ENCODE measurements at regions not wholly inside any gene's neighbourhood (a gene's known extent, or its start where the extent isn't known, plus 50 kb on each side); places are given as distances from the start of the nearest gene placed in this dataset.

GRCh38 chr1:217019475-217019874 is 296.2 kb upstream of the ESRRG start:
- H3K27ac Mint-ChIP-seq: no peak overlapping the region
- ChIA-PET CTCF (no interaction called here), POLR2A (no interaction called here)
- no peaks in the 10 kb centered on the region for H3K9me3 Mint-ChIP-seq
- H3K4me1 Mint-ChIP-seq: no peaks in the 10 kb centered on the region
- no peaks in the 10 kb centered on the region for H3K27me3 Mint-ChIP-seq
- H3K4me3 Mint-ChIP-seq: no peak overlapping the region
- DNase-seq: no peak
- H3K36me3 Mint-ChIP-seq (ENCODE audit: low read depth): no peaks in the 10 kb centered on the region

GRCh38 chr1:217018648-217019047 is 295.4 kb upstream of the ESRRG start:
- Mint-ChIP-seq H3K36me3 (ENCODE audit: low read depth) (no peaks in the 10 kb centered on the region), H3K9me3 (no peaks in the 10 kb centered on the region), H3K4me3 (no peak overlapping the region), H3K4me1 (no peaks in the 10 kb centered on the region), H3K27me3 (no peaks in the 10 kb centered on the region), H3K27ac (no peak overlapping the region)
- CTCF ChIA-PET: interaction anchor here (0.7 kb wide), 1 partner anchor 762 kb away, joined by 3 read pairs; no protein-coding TSS in a partner anchor
- DNase-seq: no peak
- POLR2A ChIA-PET: no interaction called here

- ChIA-PET CTCF (no interaction called here), POLR2A (no interaction called here)
- Mint-ChIP-seq H3K4me1 (no peaks in the 10 kb centered on the region), H3K4me3 (no peak overlapping the region), H3K27ac (no peak overlapping the region), H3K36me3 (ENCODE audit: low read depth) (no peaks in the 10 kb centered on the region), H3K27me3 (no peaks in the 10 kb centered on the region), H3K9me3 (no peaks in the 10 kb centered on the region)
- no peak for DNase-seq
Observed at GRCh38 chr1:217017165-217017564, 293.9 kb upstream of the ESRRG start.

GRCh38 chr1:217014066-217014465 is 290.8 kb upstream of the ESRRG start:
- Mint-ChIP-seq H3K36me3 (ENCODE audit: low read depth) (no peaks in the 10 kb centered on the region), H3K27ac (no peak overlapping the region), H3K4me1 (no peaks in the 10 kb centered on the region), H3K27me3 (no peaks in the 10 kb centered on the region), H3K9me3 (no peaks in the 10 kb centered on the region), H3K4me3 (no peak overlapping the region)
- POLR2A ChIA-PET: no interaction called here
- CTCF ChIA-PET: no interaction called here
- no peak for DNase-seq

GRCh38 chr1:217012659-217013058 is 289.4 kb upstream of the ESRRG start:
- POLR2A ChIA-PET: no interaction called here
- H3K36me3 Mint-ChIP-seq (ENCODE audit: low read depth): no peaks in the 10 kb centered on the region
- H3K27me3 Mint-ChIP-seq: no peaks in the 10 kb centered on the region
- CTCF ChIA-PET: interaction anchor here (0.5 kb wide), 1 partner anchor 806 kb away, joined by 3 read pairs; no protein-coding TSS in a partner anchor
- H3K27ac Mint-ChIP-seq: no peak overlapping the region
- no peaks in the 10 kb centered on the region for H3K4me1 Mint-ChIP-seq
- no peak overlapping the region for H3K4me3 Mint-ChIP-seq
- no peak for DNase-seq
- no peaks in the 10 kb centered on the region for H3K9me3 Mint-ChIP-seq

GRCh38 chr1:217011097-217011496 is 287.9 kb upstream of the ESRRG start:
- no peak for DNase-seq
- H3K27me3 Mint-ChIP-seq: no peaks in the 10 kb centered on the region
- no peak overlapping the region for H3K27ac Mint-ChIP-seq
- H3K9me3 Mint-ChIP-seq: no peaks in the 10 kb centered on the region
- POLR2A ChIA-PET: no interaction called here
- no peak overlapping the region for H3K4me3 Mint-ChIP-seq
- H3K4me1 Mint-ChIP-seq: no peaks in the 10 kb centered on the region
- CTCF ChIA-PET: no interaction called here
- no peaks in the 10 kb centered on the region for H3K36me3 Mint-ChIP-seq (ENCODE audit: low read depth)

- Mint-ChIP-seq H3K4me3 (no peak overlapping the region), H3K36me3 (ENCODE audit: low read depth) (no peaks in the 10 kb centered on the region), H3K27me3 (no peaks in the 10 kb centered on the region), H3K27ac (no peak overlapping the region), H3K4me1 (no peaks in the 10 kb centered on the region), H3K9me3 (no peaks in the 10 kb centered on the region)
- ChIA-PET POLR2A (no interaction called here), CTCF (no interaction called here)
- no peak for DNase-seq
Observed at GRCh38 chr1:217010253-217010652, 287.0 kb upstream of the ESRRG start.

GRCh38 chr1:217009376-217009775 is 286.1 kb upstream of the ESRRG start:
- Mint-ChIP-seq H3K27ac (no peak overlapping the region), H3K4me3 (no peak overlapping the region), H3K4me1 (no peaks in the 10 kb centered on the region), H3K27me3 (no peaks in the 10 kb centered on the region), H3K36me3 (ENCODE audit: low read depth) (no peaks in the 10 kb centered on the region), H3K9me3 (no peaks in the 10 kb centered on the region)
- CTCF ChIA-PET: interaction anchor here (0.6 kb wide), 1 partner anchor 9 kb away, joined by 5 read pairs; no protein-coding TSS in a partner anchor
- POLR2A ChIA-PET: no interaction called here
- no peak for DNase-seq

- CTCF ChIA-PET: no interaction called here
- POLR2A ChIA-PET: no interaction called here
- Mint-ChIP-seq H3K4me1 (no peaks in the 10 kb centered on the region), H3K9me3 (peaks cover 3% of the 10 kb centered on the region), H3K36me3 (ENCODE audit: low read depth) (no peaks in the 10 kb centered on the region), H3K4me3 (no peak overlapping the region), H3K27me3 (no peaks in the 10 kb centered on the region), H3K27ac (no peak overlapping the region)
- no peak for DNase-seq
Observed at GRCh38 chr1:217004776-217005436, 281.7 kb upstream of the ESRRG start.

- ChIA-PET CTCF (no interaction called here), POLR2A (no interaction called here)
- no peaks in the 10 kb centered on the region for H3K27me3 Mint-ChIP-seq
- no peaks in the 10 kb centered on the region for H3K4me1 Mint-ChIP-seq
- peaks cover 3% of the 10 kb centered on the region for H3K9me3 Mint-ChIP-seq
- no peaks in the 10 kb centered on the region for H3K36me3 Mint-ChIP-seq (ENCODE audit: low read depth)
- DNase-seq: no peak
- no peak overlapping the region for H3K4me3 Mint-ChIP-seq
- H3K27ac Mint-ChIP-seq: no peak overlapping the region
Observed at GRCh38 chr1:217003355-217003754, 280.1 kb upstream of the ESRRG start.

GRCh38 chr1:216997831-216998230 is 274.6 kb upstream of the ESRRG start:
- no peak overlapping the region for H3K4me3 Mint-ChIP-seq
- ChIA-PET POLR2A (no interaction called here), CTCF (no interaction called here)
- no peaks in the 10 kb centered on the region for H3K4me1 Mint-ChIP-seq
- H3K9me3 Mint-ChIP-seq: peaks cover 3% of the 10 kb centered on the region
- no peak for DNase-seq
- H3K36me3 Mint-ChIP-seq (ENCODE audit: low read depth): no peaks in the 10 kb centered on the region
- H3K27me3 Mint-ChIP-seq: no peaks in the 10 kb centered on the region
- H3K27ac Mint-ChIP-seq: no peak overlapping the region

GRCh38 chr1:216997069-216997468 is 273.8 kb upstream of the ESRRG start:
- DNase-seq: no peak
- Mint-ChIP-seq H3K4me3 (no peak overlapping the region), H3K36me3 (ENCODE audit: low read depth) (no peaks in the 10 kb centered on the region), H3K27me3 (no peaks in the 10 kb centered on the region), H3K4me1 (no peaks in the 10 kb centered on the region), H3K9me3 (peaks cover 3% of the 10 kb centered on the region), H3K27ac (no peak overlapping the region)
- CTCF ChIA-PET: no interaction called here
- POLR2A ChIA-PET: no interaction called here

GRCh38 chr1:216984536-216984935 is 261.3 kb upstream of the ESRRG start:
- H3K4me1 Mint-ChIP-seq: no peaks in the 10 kb centered on the region
- POLR2A ChIA-PET: no interaction called here
- H3K27me3 Mint-ChIP-seq: no peaks in the 10 kb centered on the region
- CTCF ChIA-PET: interaction anchor here (0.8 kb wide), 1 partner anchor 16 kb away, joined by 3 read pairs; no protein-coding TSS in a partner anchor
- no peak overlapping the region for H3K4me3 Mint-ChIP-seq
- H3K36me3 Mint-ChIP-seq (ENCODE audit: low read depth): no peaks in the 10 kb centered on the region
- DNase-seq: no peak
- H3K27ac Mint-ChIP-seq: no peak overlapping the region
- no peaks in the 10 kb centered on the region for H3K9me3 Mint-ChIP-seq

- H3K4me3 Mint-ChIP-seq: no peak overlapping the region
- ChIA-PET POLR2A (no interaction called here), CTCF (interaction anchor here (0.8 kb wide), 1 partner anchor 16 kb away, joined by 3 read pairs; no protein-coding TSS in a partner anchor)
- H3K27me3 Mint-ChIP-seq: no peaks in the 10 kb centered on the region
- H3K27ac Mint-ChIP-seq: no peak overlapping the region
- no peaks in the 10 kb centered on the region for H3K36me3 Mint-ChIP-seq (ENCODE audit: low read depth)
- no peaks in the 10 kb centered on the region for H3K9me3 Mint-ChIP-seq
- H3K4me1 Mint-ChIP-seq: no peaks in the 10 kb centered on the region
- DNase-seq: no peak
Observed at GRCh38 chr1:216983823-216984222, 260.6 kb upstream of the ESRRG start.
